Endothelial cell of umbilical vein (primary cell): ENCODE measurements at regions not wholly inside any gene's neighbourhood (a gene's known extent, or its start where the extent isn't known, plus 50 kb on each side); places are given as distances from the start of the nearest gene placed in this dataset.

Experiments used
- BruUV-seq: library from RNA; stranded (reverse); fragments of 400-500 nt; replicated peaks from 2 replicates; lab custom pipeline; 2021; lab: Mats Ljungman, UMichigan
- CTCF ChIA-PET: fragments of 300-600, 350-600 bp; sonication (Branson Sonifier 250); formaldehyde crosslinking; loops from one replicate; lab custom pipeline; 2021; ENCODE audit warnings: antibody characterized with exemption, inconsistent platforms; lab: Charles Lee
- POLR2A ChIA-PET: fragments of 300-600, 350-600 bp; sonication (Branson Sonifier 250); formaldehyde crosslinking; loops from one replicate; lab custom pipeline; 2021; ENCODE audit warnings: antibody characterized with exemption, inconsistent platforms; lab: Charles Lee
- DNase-seq: peaks from one replicate; pipeline ENCODE4 v3.0.0-alpha.2; 2011; ENCODE audit warnings: low read depth, low spot score
- FAIRE-seq: peaks from 2 replicates; lab custom pipeline; 2011; peaks lifted over from hg19 to GRCh38; lab: Jason Lieb, UNC
- H2AFZ ChIP-seq: 2 replicates; pipeline ENCODE4 v1.6.0; 2012; ENCODE audit warnings: low read depth, low read length, control low read depth, inconsistent platforms
- H3K27ac ChIP-seq: 2 replicates; pipeline ENCODE4 v1.5.1; 2011; ENCODE audit warnings: low read depth, mild to moderate bottlenecking, control low read depth, low read length, moderate library complexity; ENCODE audit not compliant: insufficient read depth
- H3K27me3 ChIP-seq, 2 experiments: 2 replicates each; pipeline versions ENCODE4 v1.6.0 to v1.6.1; 2011; ENCODE audit warnings: low read length in 2 of 2, mixed read lengths in 1 of 2; ENCODE audit not compliant: control insufficient read depth in 2 of 2, insufficient read depth in 2 of 2
- H3K36me3 ChIP-seq, 2 experiments: 2 replicates in 1 of 2; 3 replicates in 1 of 2; pipeline ENCODE4 v1.5.1; 2011; ENCODE audit warnings: low read length in 2 of 2, mild to moderate bottlenecking in 1 of 2, moderate library complexity in 1 of 2; ENCODE audit not compliant: control insufficient read depth in 2 of 2, insufficient read depth in 2 of 2; ENCODE audit errors: extremely low read depth in 1 of 2
- H3K4me1 ChIP-seq: 3 replicates; pipeline ENCODE4 v1.5.1; 2011; ENCODE audit warnings: mild to moderate bottlenecking, low read length; ENCODE audit not compliant: control insufficient read depth, insufficient read depth; ENCODE audit errors: extremely low read depth
- H3K4me2 ChIP-seq: 2 replicates; pipeline ENCODE4 v1.6.1; 2011; ENCODE audit warnings: low read length, control low read depth, mixed read lengths; ENCODE audit not compliant: insufficient read depth
- H3K4me3 ChIP-seq, 3 experiments: fragments of 200-600 bp in 1 of 3; sonication (generic), shearing (Covaris generic) in 1 of 3; replicated peaks in 1 of 3; 2 replicates each; pipeline ENCODE4 v1.5.1; 2011 to 2016; ENCODE audit warnings: control low read depth in 3 of 3, low read length in 3 of 3, mild to moderate bottlenecking in 2 of 3, inconsistent platforms in 1 of 3, low read depth in 1 of 3, moderate library complexity in 1 of 3; ENCODE audit not compliant: insufficient read depth in 1 of 3
- H3K79me2 ChIP-seq: 2 replicates; pipeline ENCODE4 v1.6.0; 2012; ENCODE audit warnings: low read length, inconsistent platforms; ENCODE audit not compliant: control insufficient read depth, insufficient read depth
- H3K9ac ChIP-seq: replicated peaks from 2 replicates; pipeline ENCODE3; 2011; ENCODE audit warnings: low read length, control low read depth; ENCODE audit not compliant: insufficient read depth; ENCODE audit errors: extremely low read depth
- H3K9me1 ChIP-seq: replicated peaks from 3 replicates; pipeline ENCODE4 v1.6.0; 2011; ENCODE audit warnings: mild to moderate bottlenecking, low read length; ENCODE audit not compliant: control insufficient read depth, insufficient read depth; ENCODE audit errors: extremely low read depth
- H3K9me3 ChIP-seq: replicated peaks from 2 replicates; pipeline ENCODE4 v1.5.1; 2012; ENCODE audit warnings: low read length, inconsistent platforms; ENCODE audit not compliant: control insufficient read depth, insufficient read depth
- H4K20me1 ChIP-seq: replicated peaks from 2 replicates; pipeline ENCODE3; 2011; ENCODE audit warnings: mild to moderate bottlenecking, low read length; ENCODE audit not compliant: control insufficient read depth, insufficient read depth; ENCODE audit errors: extremely low read depth
- EZH2 ChIP-seq: IDR thresholded peaks from 2 replicates; pipeline ENCODE4 v1.6.1; 2012; ENCODE audit warnings: borderline replicate concordance, low read depth, mild to moderate bottlenecking, moderate library complexity, low read length, inconsistent platforms; ENCODE audit not compliant: severe bottlenecking
- FOS ChIP-seq: IDR thresholded peaks from 2 replicates; pipeline ENCODE4 v1.6.1; 2011; ENCODE audit warnings: mild to moderate bottlenecking, low read length, moderate library complexity, borderline replicate concordance; ENCODE audit not compliant: insufficient read depth
- GATA2 ChIP-seq: IDR thresholded peaks from 2 replicates; pipeline ENCODE4 v1.7.0; 2011; ENCODE audit warnings: low read depth, mild to moderate bottlenecking, moderate library complexity, mixed read lengths, low read length; ENCODE audit not compliant: insufficient read length, insufficient read depth
- JUN ChIP-seq: IDR thresholded peaks from 2 replicates; pipeline ENCODE4 v1.6.1; 2011; ENCODE audit warnings: borderline replicate concordance, low read depth; ENCODE audit not compliant: insufficient read length, insufficient read depth
- MYC ChIP-seq: IDR thresholded peaks from one replicate; pipeline ENCODE4 v1.6.1; 2011; ENCODE audit warnings: mild to moderate bottlenecking, low read depth, low read length
- POLR2A ChIP-seq: IDR thresholded peaks from 2 replicates; pipeline ENCODE4 v1.6.1; 2012; ENCODE audit warnings: low read depth, mild to moderate bottlenecking, control low read depth, low read length
- POLR2AphosphoS5 ChIP-seq: IDR thresholded peaks from 2 replicates; pipeline ENCODE4 v1.6.1; 2012; ENCODE audit warnings: low read depth, mild to moderate bottlenecking, control low read depth, low read length, moderate library complexity; ENCODE audit not compliant: insufficient read depth
- dilution Hi-C: fragments of 300-500 bp; cut with MboI; formaldehyde crosslinking; loops from one replicate; pipeline ENCODE4 v1.15.0; 2019; ENCODE audit warnings: low sequenced_read_pairs; ENCODE audit not compliant: extremely low pct_ligation_motif_present
- intact Hi-C: fragments of 100-400 bp; cut with micrococcal nuclease; formaldehyde crosslinking; loops from one replicate; pipeline ENCODE4 v1.10.0; 2022
- TF ChIP-seq, protein P1 (sequence below), 2 donors: IDR thresholded peaks; 1 replicate in 1 of 2; 2 replicates in 1 of 2; pipeline ENCODE4 v1.5.1; 2011; ENCODE audit warnings: low read length in 2 of 2, mild to moderate bottlenecking in 2 of 2, moderate library complexity in 2 of 2, control low read depth in 1 of 2, inconsistent platforms in 1 of 2, low read depth in 1 of 2; ENCODE audit not compliant: insufficient read depth in 1 of 2; ENCODE audit errors: extremely low read depth in 1 of 2
- TF ChIP-seq, protein P2 (sequence below): IDR thresholded peaks from 2 replicates; pipeline ENCODE4 v1.6.1; 2011; ENCODE audit not compliant: insufficient read depth, insufficient read length

DNA sequence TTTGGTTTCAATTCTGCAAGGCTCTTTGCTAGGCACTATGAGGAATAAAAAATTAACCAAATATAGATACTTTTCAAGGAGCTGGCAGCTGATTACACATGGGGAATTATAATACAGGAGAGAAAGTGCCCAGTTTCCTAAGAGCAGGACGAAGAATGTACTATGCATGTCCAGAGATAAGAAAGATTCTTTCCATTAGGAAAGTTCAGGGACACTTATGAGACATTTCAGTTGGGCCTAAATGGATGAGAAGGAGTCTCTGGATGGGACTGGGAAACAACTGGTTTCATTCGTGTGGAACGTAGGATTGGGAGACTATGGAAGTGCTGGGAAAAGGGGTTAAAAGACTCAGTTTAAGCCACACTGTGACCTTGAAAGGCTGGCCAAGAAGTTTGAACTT is 63.5 kb upstream of the MROH9 start:
- POLR2A ChIA-PET: no interaction called here
- Histone ChIP-seq H3K9me3 (no peaks in the 10 kb centered on the region), H3K9me1 (no peaks in the 10 kb centered on the region), H3K27me3 (no peaks in the 10 kb centered on the region), H3K27ac (no peak overlapping the region), H3K4me2 (no peak overlapping the region), H3K4me3 (no peak overlapping the region), H2AFZ (no peak overlapping the region), H3K9ac (no peak overlapping the region), H3K36me3 (no peaks in the 10 kb centered on the region), H3K4me1 (no peaks in the 10 kb centered on the region), H3K79me2 (no peaks in the 10 kb centered on the region), H4K20me1 (no peaks in the 10 kb centered on the region)
- TF ChIP-seq, protein P1, sequence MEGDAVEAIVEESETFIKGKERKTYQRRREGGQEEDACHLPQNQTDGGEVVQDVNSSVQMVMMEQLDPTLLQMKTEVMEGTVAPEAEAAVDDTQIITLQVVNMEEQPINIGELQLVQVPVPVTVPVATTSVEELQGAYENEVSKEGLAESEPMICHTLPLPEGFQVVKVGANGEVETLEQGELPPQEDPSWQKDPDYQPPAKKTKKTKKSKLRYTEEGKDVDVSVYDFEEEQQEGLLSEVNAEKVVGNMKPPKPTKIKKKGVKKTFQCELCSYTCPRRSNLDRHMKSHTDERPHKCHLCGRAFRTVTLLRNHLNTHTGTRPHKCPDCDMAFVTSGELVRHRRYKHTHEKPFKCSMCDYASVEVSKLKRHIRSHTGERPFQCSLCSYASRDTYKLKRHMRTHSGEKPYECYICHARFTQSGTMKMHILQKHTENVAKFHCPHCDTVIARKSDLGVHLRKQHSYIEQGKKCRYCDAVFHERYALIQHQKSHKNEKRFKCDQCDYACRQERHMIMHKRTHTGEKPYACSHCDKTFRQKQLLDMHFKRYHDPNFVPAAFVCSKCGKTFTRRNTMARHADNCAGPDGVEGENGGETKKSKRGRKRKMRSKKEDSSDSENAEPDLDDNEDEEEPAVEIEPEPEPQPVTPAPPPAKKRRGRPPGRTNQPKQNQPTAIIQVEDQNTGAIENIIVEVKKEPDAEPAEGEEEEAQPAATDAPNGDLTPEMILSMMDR (IDR thresholded peaks at IDR 0.05; ENCODE audit: extremely low read depth in 1 of 2, insufficient read depth in 1 of 2, low read depth in 1 of 2, low read length in 2 of 2): no peak
- no peak for TF ChIP-seq MYC
- TF ChIP-seq GATA2: no peak
- no peak for TF ChIP-seq JUN
- TF ChIP-seq FOS: no peak
- TF ChIP-seq, protein P2, sequence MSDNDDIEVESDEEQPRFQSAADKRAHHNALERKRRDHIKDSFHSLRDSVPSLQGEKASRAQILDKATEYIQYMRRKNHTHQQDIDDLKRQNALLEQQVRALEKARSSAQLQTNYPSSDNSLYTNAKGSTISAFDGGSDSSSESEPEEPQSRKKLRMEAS: no peak
- no peak for TF ChIP-seq EZH2
- no peak for TF ChIP-seq POLR2AphosphoS5
- no peak for TF ChIP-seq POLR2A
- FAIRE-seq (no peak), DNase-seq (no peak)
- intact Hi-C loops (no loop called here), dilution Hi-C loops (no loop called here)
- BruUV-seq: no TSS peak
- CTCF ChIA-PET: interaction anchor here (1.1 kb wide), 1 partner anchor 183 kb away, joined by 3 read pairs; no protein-coding TSS in a partner anchor
